ENCODE measurements at regions not wholly inside any gene's neighbourhood (a gene's known extent, or its start where the extent isn't known, plus 50 kb on each side); places are given as distances from the start of the nearest gene placed in this dataset.

DNA sequence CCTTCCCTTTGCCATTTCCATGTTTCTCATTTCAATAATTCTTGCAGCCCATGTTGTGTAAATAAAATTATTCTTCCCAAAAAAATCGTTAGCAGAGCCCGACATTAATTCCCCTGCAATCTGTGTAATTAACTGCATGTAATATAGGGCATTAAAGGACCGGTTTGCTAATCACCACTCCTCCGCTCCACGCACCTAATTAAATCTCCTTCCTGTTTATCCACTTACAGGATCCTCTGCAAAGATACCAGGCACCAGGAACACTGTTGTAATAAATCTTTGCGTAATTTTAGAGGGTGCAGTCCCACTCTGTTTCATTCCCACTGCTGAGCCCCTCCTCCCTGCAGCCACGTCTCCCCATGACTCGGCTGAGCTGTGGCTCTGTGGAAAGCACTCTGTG is 105.0 kb upstream of the PPP1R26 start:
- Histone ChIP-seq H3K27ac (no peak overlapping the region), H3K27me3 (peaks cover 11% of the 10 kb centered on the region), H3K9me3 (no peaks in the 10 kb centered on the region), H3K36me3 (no peaks in the 10 kb centered on the region), H3K4me3 (ENCODE audit: low read depth in 1 of 2, low read length in 1 of 2) (no peak overlapping the region), H3K4me1 (ENCODE audit: control insufficient read depth in 1 of 2, insufficient read depth in 1 of 2, low read depth in 1 of 2, low read length in 1 of 2) (no peaks in the 10 kb centered on the region)
- TF ChIP-seq, protein P1, sequence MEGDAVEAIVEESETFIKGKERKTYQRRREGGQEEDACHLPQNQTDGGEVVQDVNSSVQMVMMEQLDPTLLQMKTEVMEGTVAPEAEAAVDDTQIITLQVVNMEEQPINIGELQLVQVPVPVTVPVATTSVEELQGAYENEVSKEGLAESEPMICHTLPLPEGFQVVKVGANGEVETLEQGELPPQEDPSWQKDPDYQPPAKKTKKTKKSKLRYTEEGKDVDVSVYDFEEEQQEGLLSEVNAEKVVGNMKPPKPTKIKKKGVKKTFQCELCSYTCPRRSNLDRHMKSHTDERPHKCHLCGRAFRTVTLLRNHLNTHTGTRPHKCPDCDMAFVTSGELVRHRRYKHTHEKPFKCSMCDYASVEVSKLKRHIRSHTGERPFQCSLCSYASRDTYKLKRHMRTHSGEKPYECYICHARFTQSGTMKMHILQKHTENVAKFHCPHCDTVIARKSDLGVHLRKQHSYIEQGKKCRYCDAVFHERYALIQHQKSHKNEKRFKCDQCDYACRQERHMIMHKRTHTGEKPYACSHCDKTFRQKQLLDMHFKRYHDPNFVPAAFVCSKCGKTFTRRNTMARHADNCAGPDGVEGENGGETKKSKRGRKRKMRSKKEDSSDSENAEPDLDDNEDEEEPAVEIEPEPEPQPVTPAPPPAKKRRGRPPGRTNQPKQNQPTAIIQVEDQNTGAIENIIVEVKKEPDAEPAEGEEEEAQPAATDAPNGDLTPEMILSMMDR (IDR thresholded peaks at IDR 0.05), result no peak

DNA sequence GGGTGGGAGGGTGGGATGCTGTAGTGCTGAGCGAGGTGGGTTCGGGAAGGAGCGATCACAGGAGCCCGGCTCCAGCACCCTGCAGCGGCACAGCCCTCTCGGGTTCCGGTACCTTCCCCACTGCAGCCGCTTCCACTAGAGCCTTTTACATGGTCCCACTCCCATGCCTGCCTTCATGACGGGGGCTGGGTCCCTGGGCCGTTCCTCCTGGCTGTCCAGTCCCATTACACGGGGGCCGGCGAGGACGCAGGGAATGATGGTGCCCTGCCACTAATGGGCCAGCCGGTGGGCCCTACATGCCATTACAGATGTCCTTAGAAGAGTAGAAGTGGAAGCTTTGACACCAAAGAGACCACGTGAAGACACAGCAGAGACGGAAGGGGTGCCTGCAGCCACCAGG is 104.6 kb upstream of the PPP1R26 start:
- no peaks in the 10 kb centered on the region for H3K4me1 ChIP-seq (ENCODE audit: control insufficient read depth in 1 of 2, insufficient read depth in 1 of 2, low read depth in 1 of 2, low read length in 1 of 2)
- H3K27me3 ChIP-seq, result peaks cover 8% of the 10 kb centered on the region
- no peaks in the 10 kb centered on the region for H3K9me3 ChIP-seq
- H3K27ac ChIP-seq, result no peak overlapping the region
- TF ChIP-seq, protein P1 (IDR thresholded peaks at IDR 0.05), result no peak
- no peak overlapping the region for H3K4me3 ChIP-seq (ENCODE audit: low read depth in 1 of 2, low read length in 1 of 2)
- no peaks in the 10 kb centered on the region for H3K36me3 ChIP-seq

DNA sequence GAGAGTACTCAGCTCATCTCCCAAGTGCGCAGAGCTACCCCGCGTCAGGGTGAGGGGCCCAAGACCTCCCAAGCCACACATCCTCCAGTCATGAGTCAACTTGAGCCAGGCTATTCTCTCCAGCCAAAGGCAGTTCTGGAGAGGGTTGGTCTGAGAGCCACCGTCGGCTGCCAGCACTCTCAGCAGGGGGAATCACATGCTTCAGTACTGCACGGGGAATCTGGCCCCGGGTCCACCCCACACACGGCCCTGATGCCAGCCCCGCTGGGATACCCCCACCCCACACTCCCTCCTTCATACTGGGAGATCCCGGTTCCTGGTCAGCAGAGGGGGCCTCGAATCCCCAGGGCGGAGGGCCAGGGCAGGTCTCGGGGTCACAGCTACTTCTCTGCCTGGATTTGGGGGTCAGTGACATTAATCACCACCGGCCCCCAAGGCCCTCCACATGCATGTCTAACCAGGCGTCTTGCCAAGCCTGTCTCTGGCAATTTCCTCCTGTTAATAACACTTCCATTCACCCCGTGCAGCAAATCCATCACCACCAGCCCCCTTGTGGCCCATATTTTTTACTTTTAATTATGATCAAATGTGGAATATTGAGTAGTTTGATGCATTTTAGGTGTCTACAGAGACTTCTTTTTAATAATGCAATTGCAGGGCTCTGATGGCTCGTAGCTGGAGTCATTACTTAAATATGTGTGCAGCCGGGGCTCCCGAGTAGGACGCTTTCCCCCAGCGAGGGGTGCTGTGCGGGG is 102.9 kb upstream of the PPP1R26 start:
- Histone ChIP-seq H3K27ac (no peak overlapping the region), H3K4me1 (ENCODE audit: control insufficient read depth in 1 of 2, insufficient read depth in 1 of 2, low read depth in 1 of 2, low read length in 1 of 2) (no peaks in the 10 kb centered on the region), H3K36me3 (no peaks in the 10 kb centered on the region), H3K27me3 (peaks cover 7% of the 10 kb centered on the region), H3K9me3 (no peaks in the 10 kb centered on the region), H3K4me3 (ENCODE audit: low read depth in 1 of 2, low read length in 1 of 2) (no peak overlapping the region)
- TF ChIP-seq, protein P1 (IDR thresholded peaks at IDR 0.05), result no peak

DNA sequence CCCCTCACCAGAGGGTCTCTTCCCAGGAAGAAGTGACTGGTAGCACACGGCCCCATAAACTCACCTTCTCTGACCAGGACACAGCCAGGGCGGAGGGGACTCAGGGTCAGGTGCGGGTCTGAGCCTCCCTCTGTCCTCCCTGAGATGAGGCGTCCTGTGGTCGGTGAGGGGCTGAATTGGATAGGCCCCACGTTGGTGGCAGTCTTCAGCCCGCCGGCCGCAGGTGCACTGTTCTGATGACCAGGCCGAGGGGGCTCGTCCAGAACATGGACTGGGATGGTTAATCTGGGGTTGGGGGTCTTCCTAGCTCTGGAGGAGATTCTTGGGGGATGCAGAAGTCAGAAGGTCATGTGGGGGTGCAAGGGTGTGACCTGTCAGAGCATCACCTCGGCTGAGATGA is 102.2 kb upstream of the PPP1R26 start:
- Histone ChIP-seq H3K27me3 (peaks cover 7% of the 10 kb centered on the region), H3K9me3 (no peaks in the 10 kb centered on the region), H3K27ac (no peak overlapping the region), H3K4me1 (ENCODE audit: control insufficient read depth in 1 of 2, insufficient read depth in 1 of 2, low read depth in 1 of 2, low read length in 1 of 2) (no peaks in the 10 kb centered on the region), H3K36me3 (no peaks in the 10 kb centered on the region), H3K4me3 (ENCODE audit: low read depth in 1 of 2, low read length in 1 of 2) (no peak overlapping the region)
- TF ChIP-seq, protein P1 (IDR thresholded peaks at IDR 0.05), result no peak

DNA sequence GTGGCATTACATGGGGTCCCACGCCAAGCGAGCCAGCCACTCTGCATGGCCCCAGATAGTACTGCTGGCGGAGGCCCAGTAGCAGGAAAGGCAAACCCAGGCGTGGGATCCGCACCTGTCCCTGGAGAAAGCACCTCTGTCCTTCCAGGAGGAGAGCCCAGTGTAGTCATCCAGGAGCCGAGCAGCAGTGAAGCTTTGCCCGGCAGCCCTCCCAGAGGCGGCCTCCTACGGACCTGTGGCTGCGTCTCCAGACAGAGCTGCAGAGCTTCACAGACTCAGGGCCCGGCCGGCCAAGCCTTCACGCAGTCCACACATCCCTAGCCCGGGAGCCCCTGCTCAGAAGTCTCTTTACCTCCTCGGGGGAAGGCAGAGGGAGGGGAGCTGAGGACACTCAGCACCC is 100.8 kb upstream of the PPP1R26 start:
- no peaks in the 10 kb centered on the region for H3K36me3 ChIP-seq
- no peaks in the 10 kb centered on the region for H3K4me1 ChIP-seq (ENCODE audit: control insufficient read depth in 1 of 2, insufficient read depth in 1 of 2, low read depth in 1 of 2, low read length in 1 of 2)
- TF ChIP-seq, protein P1 (IDR thresholded peaks at IDR 0.05), result no peak
- H3K9me3 ChIP-seq, result no peaks in the 10 kb centered on the region
- no peak overlapping the region for H3K27ac ChIP-seq
- H3K27me3 ChIP-seq, result peaks cover 7% of the 10 kb centered on the region
- H3K4me3 ChIP-seq (ENCODE audit: low read depth in 1 of 2, low read length in 1 of 2), result no peak overlapping the region

All from neutrophil (primary cell).